Right atrium auricular region (tissue), 2 donors: ENCODE measurements at regions not wholly inside any gene's neighbourhood (a gene's known extent, or its start where the extent isn't known, plus 50 kb on each side); places are given as distances from the start of the nearest gene placed in this dataset.
"Not testable (repeated sequence)": the region's sequence is repeated elsewhere in the genome, so short reads cannot be mapped to it uniquely, and the experiment has no call there.

ENCODE experiments used
- DNase-seq: peaks from one replicate; pipeline ENCODE4 v3.0.0-alpha.2; 2019; ENCODE audit warnings: low spot score
- H3K27ac ChIP-seq, 2 donors: fragments of 200-600 bp; sonication (generic); 1 replicate in 1 of 2; 2 replicates in 1 of 2; pipeline ENCODE4 v1.5.1; 2016 to 2019
- H3K27me3 ChIP-seq, 2 donors: fragments of 200-600 bp; sonication (generic); one replicate each; pipeline versions ENCODE4 v1.5.1 to v1.6.0; 2017 to 2019
- H3K36me3 ChIP-seq: fragments of 200-600 bp; sonication (generic); one replicate; pipeline ENCODE4 v1.5.1; 2016
- H3K4me1 ChIP-seq, 2 donors: fragments of 200-600 bp; sonication (generic); one replicate each; pipeline versions ENCODE4 v1.5.1 to v1.6.0; 2017 to 2019
- H3K4me3 ChIP-seq, 2 donors: fragments of 200-600 bp; sonication (generic); 1 replicate in 1 of 2; 2 replicates in 1 of 2; pipeline ENCODE4 v1.5.1; 2017 to 2019; ENCODE audit warnings: mild to moderate bottlenecking in 1 of 2, moderate library complexity in 1 of 2
- H3K9me3 ChIP-seq, 2 donors: fragments of 200-600 bp; sonication (generic); one replicate each; pipeline ENCODE4 v1.5.1; 2019
- TF ChIP-seq, protein P1 (sequence below), 2 donors: fragments of 200-600 bp; sonication (generic); IDR thresholded peaks; one replicate each; pipeline ENCODE4 v1.5.1; 2019; ENCODE audit warnings: antibody characterized with exemption in 2 of 2

DNA sequence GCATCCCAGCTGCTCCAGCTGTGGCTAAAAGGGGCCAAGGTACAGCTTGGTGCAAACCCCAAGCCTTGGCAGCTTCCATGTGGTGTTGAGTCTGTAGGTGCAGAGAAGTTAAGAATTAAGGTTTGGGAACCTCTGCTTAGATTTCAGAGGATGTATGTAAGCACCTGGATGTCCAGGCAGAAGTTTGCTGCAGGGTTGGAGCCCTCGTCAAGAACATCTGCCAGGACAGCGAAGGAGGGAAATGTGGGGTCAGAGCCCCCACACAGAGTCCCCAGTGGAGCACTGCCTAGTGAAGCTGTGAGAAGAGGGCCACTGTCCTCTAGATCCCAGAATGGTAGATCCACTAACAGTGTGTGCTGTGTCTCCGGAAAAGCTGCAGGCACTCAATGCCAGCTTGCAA is 236.2 kb upstream of the ADRA1B start:
- no peak overlapping the region for H3K27ac ChIP-seq
- no peaks in the 10 kb centered on the region for H3K4me1 ChIP-seq
- TF ChIP-seq, protein P1, sequence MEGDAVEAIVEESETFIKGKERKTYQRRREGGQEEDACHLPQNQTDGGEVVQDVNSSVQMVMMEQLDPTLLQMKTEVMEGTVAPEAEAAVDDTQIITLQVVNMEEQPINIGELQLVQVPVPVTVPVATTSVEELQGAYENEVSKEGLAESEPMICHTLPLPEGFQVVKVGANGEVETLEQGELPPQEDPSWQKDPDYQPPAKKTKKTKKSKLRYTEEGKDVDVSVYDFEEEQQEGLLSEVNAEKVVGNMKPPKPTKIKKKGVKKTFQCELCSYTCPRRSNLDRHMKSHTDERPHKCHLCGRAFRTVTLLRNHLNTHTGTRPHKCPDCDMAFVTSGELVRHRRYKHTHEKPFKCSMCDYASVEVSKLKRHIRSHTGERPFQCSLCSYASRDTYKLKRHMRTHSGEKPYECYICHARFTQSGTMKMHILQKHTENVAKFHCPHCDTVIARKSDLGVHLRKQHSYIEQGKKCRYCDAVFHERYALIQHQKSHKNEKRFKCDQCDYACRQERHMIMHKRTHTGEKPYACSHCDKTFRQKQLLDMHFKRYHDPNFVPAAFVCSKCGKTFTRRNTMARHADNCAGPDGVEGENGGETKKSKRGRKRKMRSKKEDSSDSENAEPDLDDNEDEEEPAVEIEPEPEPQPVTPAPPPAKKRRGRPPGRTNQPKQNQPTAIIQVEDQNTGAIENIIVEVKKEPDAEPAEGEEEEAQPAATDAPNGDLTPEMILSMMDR (IDR thresholded peaks at IDR 0.05) = no peak
- no peaks in the 10 kb centered on the region for H3K27me3 ChIP-seq
- DNase-seq = no peak
- no peak overlapping the region for H3K4me3 ChIP-seq
- peaks cover 0 to 8% of the 10 kb centered on the region in 2 donors for H3K9me3 ChIP-seq
- H3K36me3 ChIP-seq = no peaks in the 10 kb centered on the region

DNA sequence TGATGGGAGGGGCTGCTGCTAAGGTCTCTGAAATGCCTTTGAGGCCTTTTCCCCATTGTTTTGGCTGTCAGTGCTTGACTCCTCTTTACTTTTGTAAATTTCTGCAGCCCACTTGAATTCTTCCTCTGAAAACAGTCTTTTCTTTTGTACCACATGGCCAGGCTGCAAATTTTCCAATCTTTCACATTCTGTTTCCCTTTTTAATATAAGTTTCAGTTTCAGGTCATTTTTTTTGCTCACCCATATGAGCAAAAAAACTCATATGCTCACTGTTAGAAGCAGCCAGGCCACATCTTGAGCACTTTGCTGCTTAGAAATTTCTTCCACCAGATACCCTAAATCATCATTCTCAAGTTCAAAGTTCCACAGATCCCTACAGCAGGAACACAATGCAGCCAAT is 234.6 kb upstream of the ADRA1B start:
- DNase-seq = no peak
- no peaks in the 10 kb centered on the region for H3K27me3 ChIP-seq
- TF ChIP-seq, protein P1 (IDR thresholded peaks at IDR 0.05) = no peak
- no peak overlapping the region for H3K27ac ChIP-seq
- H3K4me3 ChIP-seq = no peak overlapping the region
- no peaks in the 10 kb centered on the region for H3K4me1 ChIP-seq
- H3K36me3 ChIP-seq = no peaks in the 10 kb centered on the region
- peaks cover 0 to 8% of the 10 kb centered on the region in 2 donors for H3K9me3 ChIP-seq

DNA sequence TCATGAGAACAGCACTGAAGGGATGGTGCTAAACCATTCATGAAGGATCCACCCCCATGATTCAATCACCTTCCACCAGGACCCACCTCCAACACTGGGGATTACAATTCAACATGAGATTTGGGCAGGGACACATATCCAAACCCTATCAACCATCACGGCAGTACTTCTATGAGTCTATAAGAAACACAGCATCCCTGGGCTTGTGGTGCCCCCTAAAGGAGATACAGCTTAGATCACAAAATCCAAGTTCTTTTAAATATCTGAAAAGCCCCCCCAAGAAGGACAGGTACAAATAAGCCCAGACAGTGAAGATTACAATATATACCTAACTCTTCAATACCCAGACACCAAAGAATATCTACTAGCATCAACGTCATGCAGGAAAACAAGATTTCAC is 233.7 kb upstream of the ADRA1B start:
- Histone ChIP-seq H3K27me3 (no peaks in the 10 kb centered on the region), H3K4me3 (no peak overlapping the region), H3K9me3 (peaks cover 0 to 8% of the 10 kb centered on the region in 2 donors), H3K4me1 (no peaks in the 10 kb centered on the region), H3K27ac (no peak overlapping the region), H3K36me3 (no peaks in the 10 kb centered on the region)
- TF ChIP-seq, protein P1 (IDR thresholded peaks at IDR 0.05) = no peak
- no peak for DNase-seq

DNA sequence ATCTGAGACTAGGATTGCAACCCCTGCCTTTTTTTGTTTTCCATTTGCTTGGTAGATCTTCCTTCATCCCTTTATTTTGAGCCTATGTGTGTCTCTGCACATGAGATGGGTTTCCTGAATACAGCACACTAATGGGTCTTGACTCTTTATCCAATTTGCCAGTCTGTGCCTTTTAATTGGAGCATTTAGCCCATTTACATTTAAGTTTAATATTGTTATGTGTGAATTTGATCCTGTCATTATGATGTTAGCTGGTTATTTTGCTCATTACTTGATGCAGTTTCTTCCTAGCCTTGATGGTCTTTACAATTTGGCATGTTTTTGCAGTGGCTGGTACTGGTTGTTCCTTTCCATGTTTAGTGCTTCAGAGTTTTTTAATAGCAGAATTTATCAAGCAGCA is 228.4 kb upstream of the ADRA1B start:
- H3K36me3 ChIP-seq, H3K9me3 ChIP-seq, DNase-seq, H3K4me3 ChIP-seq, H3K27ac ChIP-seq, H3K27me3 ChIP-seq, H3K4me1 ChIP-seq: not testable (repeated sequence)

DNA sequence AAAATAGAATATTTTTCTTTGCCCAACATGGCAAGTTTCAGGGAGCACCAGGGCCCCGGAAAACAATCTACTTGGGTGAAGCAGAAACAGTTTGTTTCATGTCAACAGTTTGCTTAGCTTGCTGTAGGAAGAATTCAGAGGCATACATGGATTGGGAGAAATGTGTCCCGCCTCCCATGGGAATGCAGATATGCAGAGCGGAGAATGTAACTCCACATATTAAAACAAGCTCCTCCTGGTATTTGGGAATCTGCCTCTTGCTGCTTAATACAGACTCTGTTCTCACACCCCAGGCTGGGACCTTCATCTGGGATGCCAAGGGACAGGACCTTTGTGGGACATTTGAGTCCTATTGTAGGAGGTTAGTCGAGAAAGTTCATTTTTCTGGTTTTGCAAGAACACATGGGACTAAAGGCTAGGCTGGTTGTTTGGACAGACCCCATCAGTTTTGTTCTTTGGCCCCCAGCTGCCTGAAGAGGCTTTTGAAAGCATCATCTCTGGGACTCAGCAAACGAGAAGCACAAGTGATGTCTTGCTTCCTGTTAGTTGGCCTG is 220.5 kb upstream of the ADRA1B start:
- no peak overlapping the region for H3K4me3 ChIP-seq
- no peak overlapping the region for H3K27ac ChIP-seq
- H3K27me3 ChIP-seq = no peaks in the 10 kb centered on the region
- H3K4me1 ChIP-seq = no peaks in the 10 kb centered on the region
- no peak for DNase-seq
- H3K36me3 ChIP-seq = no peaks in the 10 kb centered on the region
- no peaks in the 10 kb centered on the region for H3K9me3 ChIP-seq
- TF ChIP-seq, protein P1 (IDR thresholded peaks at IDR 0.05) = no peak

DNA sequence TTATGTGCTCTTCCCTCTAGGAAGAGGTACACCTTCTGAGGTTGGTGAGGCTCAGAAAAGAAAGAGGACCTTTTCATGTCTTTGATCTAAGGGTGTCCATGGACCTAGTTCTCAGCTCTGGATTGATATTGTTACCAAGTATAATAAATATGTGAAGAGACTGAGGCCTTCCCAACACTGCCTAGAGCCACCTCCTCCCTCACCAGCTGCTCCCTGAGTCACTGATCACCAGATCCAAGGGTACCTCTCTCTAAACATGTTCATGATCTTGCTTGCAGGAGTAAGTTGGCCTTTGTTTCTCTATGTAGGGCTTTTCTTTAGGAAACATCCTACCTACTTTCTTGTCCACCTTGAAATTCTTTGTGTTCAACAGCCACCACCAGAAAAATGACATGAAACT is 218.8 kb upstream of the ADRA1B start:
- Histone ChIP-seq H3K9me3 (no peaks in the 10 kb centered on the region), H3K4me1 (no peaks in the 10 kb centered on the region), H3K4me3 (no peak overlapping the region), H3K36me3 (no peaks in the 10 kb centered on the region), H3K27ac (no peak overlapping the region), H3K27me3 (no peaks in the 10 kb centered on the region)
- DNase-seq = no peak
- TF ChIP-seq, protein P1 (IDR thresholded peaks at IDR 0.05) = no peak
